Urinary bladder (tissue), 3 donors: ENCODE measurements at regions not wholly inside any gene's neighbourhood (a gene's known extent, or its start where the extent isn't known, plus 50 kb on each side); places are given as distances from the start of the nearest gene placed in this dataset.

Source experiments
- DNase-seq: peaks from one replicate; pipeline ENCODE4 v3.0.0-alpha.2; 2015; ENCODE audit errors: extremely low spot score
- H3K27ac ChIP-seq: one replicate; pipeline ENCODE4 v1.5.1; 2013; ENCODE audit warnings: low read depth, mild to moderate bottlenecking, moderate library complexity
- H3K36me3 ChIP-seq: one replicate; pipeline ENCODE4 v1.6.1; 2013; ENCODE audit warnings: mild to moderate bottlenecking, moderate library complexity; ENCODE audit not compliant: insufficient read depth
- H3K4me1 ChIP-seq: one replicate; pipeline ENCODE4 v1.6.1; 2013; ENCODE audit warnings: mild to moderate bottlenecking, moderate library complexity; ENCODE audit not compliant: insufficient read depth
- H3K4me3 ChIP-seq: one replicate; pipeline ENCODE4 v1.5.1; 2013; ENCODE audit warnings: low read depth, low read length
- WGBS: extraction: QIAGEN DNeasy Blood & Tissue Kit; methylation state at CpG from one replicate; pipeline ENCODE4 v1.1.7; 2013; 5-methylcytosine and 5-hydroxymethylcytosine counted together
- donor health status: healthy with polysubstance abuse.
- donor health status: healthy.

DNA sequence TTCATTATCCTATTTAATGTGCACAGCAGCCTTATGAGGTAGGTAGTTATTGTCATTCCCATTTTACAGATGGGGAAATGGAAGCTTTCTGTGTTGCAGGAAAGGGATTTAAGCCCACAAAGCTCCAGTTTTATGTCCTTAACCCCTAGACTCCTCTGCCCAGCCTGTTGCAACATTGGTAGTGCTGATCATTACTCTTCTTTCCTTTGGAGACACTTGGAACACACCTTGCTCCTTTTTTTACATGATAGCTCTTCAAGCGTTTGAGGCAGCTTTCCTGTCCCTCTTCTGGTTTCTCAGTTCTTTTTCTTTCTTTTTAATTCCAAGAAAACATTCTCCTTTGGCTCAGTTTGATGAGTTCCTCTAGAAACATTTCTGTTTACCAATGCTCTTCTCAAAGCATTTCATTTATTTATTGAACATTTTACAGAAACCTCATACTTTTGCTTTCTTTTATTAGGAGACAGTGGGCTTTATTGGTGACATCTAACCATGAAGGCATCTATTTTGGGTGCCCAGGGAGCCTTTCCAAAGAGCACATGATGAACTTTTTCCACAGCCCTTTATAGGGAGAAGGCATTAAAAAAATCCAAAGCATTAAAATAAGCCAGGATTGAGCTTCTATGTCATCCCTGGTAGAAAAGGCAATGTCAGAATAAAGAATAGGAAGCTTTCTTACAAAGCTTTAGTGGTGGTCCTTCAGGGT lies 218.0 kb downstream of the TMEM38B start:
- Histone ChIP-seq H3K27ac (no peak overlapping the region), H3K36me3 (peaks cover 2% of the 10 kb centered on the region), H3K4me3 (no peak overlapping the region), H3K4me1 (no peaks in the 10 kb centered on the region)
- 59% methylated on average over 1 of the region's 1 CpG for WGBS
- no peak for DNase-seq

GRCh38 chr9:105912863-105913516 lies 218.6 kb downstream of the TMEM38B start:
- no peak overlapping the region for H3K4me3 ChIP-seq
- WGBS, result 70% methylated on average over 8 of the region's 8 CpGs
- DNase-seq, result no peak
- no peak overlapping the region for H3K27ac ChIP-seq
- no peaks in the 10 kb centered on the region for H3K4me1 ChIP-seq
- peaks cover 2% of the 10 kb centered on the region for H3K36me3 ChIP-seq

DNA sequence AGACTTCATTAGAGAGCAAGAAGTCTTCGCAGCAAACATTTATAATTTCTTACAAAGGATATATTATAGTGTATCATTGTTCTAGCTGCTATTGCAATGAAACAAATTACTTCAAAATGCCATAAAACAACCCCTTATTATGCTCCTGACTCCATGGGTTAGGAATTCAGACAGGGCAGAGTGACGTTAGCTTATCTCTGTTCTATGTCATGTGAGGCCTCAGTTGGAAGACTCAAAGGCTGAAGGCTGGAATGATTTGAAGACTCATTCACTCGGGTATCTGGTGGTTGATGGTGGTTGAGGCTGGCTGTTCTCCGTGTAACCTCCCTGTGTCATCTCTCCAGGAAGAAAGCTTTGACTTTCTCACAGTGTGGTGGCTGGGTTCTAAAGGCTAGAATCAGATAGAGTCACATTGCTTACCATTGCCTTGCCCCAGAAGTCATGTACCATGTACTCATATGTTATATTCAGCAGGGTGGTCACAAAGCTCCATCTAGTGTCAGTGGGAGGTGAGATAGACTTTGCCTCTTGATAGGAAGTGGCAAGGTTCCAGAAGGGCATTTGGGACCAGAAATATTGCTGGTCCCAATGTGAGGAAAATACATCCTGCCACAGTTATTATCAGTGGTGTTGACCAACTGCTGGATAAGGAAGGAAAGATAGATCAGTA lies 226.9 kb downstream of the TMEM38B start:
- Histone ChIP-seq H3K36me3 (no peaks in the 10 kb centered on the region), H3K27ac (no peak overlapping the region), H3K4me1 (no peaks in the 10 kb centered on the region), H3K4me3 (no peak overlapping the region)
- no peak for DNase-seq
- 51% methylated on average over 4 of the region's 4 CpGs for WGBS

DNA sequence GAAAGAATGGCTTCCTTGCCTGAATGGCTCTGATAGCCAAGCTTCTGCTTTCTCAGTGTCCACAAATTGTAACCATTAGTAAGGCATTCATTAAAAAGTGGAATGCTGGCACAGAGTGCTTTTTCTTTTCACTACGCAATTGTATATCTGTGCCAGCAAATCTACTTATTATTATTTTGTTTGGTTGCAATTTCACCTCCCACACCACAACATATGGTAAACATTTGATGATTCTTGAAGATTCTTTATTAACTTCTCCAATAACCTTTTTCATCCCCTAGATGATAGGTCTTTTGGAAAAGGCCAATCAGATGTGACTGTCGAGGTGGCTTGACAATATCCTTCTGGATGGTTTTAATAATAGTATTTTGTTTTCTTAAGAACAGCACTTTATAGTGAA lies 234.1 kb downstream of the TMEM38B start:
- DNase-seq, result no peak
- Histone ChIP-seq H3K4me1 (no peaks in the 10 kb centered on the region), H3K4me3 (no peak overlapping the region), H3K27ac (no peak overlapping the region), H3K36me3 (no peaks in the 10 kb centered on the region)
- WGBS, result 82% methylated on average over 2 of the region's 2 CpGs

DNA sequence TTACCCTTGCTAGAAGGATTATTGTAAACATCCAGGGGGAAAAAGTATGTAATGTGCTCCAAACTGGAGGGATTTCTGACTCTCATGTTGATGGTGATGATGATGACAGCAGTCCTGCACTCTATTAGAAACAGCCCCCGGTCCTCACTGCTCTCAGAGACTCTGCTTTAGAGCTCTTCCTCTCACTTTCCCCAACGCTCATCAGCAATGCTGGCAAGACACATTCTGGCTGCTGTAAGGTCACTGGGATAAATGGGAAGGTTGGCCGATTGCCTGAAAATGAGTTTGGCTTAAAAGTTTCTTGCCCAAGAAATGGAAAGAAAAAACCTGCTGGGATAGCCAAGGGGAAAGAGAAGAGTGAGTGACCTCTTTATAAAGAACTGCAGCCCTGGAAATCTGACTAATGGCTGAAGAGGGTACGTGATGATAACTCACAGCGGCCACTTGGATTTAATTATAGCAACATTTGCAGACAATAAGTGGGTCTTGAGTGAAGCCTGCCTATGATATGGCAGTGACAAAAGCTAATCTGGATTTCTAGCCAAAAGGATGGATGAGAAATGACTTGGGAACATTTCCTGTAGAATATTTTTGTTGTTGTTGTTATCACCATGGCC lies 235.8 kb downstream of the TMEM38B start:
- 49% methylated on average over 5 of the region's 5 CpGs for WGBS
- Histone ChIP-seq H3K4me3 (no peak overlapping the region), H3K36me3 (no peaks in the 10 kb centered on the region), H3K4me1 (no peaks in the 10 kb centered on the region), H3K27ac (no peak overlapping the region)
- no peak for DNase-seq

- DNase-seq, result no peak
- H3K36me3 ChIP-seq, result no peaks in the 10 kb centered on the region
- H3K4me3 ChIP-seq, result no peak overlapping the region
- no peaks in the 10 kb centered on the region for H3K4me1 ChIP-seq
- no peak overlapping the region for H3K27ac ChIP-seq
Observed at GRCh38 chr9:105932276-105932675, 237.9 kb downstream of the TMEM38B start.

DNA sequence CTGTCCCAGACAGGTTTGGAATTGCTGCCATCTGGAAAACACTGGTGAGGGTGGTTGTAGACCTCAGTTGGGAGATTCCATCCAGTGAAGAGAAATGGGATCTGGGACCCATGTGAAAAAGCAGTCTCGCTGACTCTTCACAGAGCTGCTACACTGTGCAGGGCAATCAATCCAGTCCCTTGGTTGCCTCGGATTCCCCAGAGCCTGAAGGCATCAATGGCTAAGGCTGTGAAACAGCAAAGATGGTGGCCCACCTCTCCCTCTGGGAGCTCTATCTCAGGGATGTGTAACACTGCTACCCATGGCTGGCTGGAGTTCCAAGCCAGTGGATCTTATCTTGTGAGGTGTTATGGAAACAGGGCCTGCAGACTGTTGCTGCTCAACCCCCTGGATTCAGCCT lies 256.1 kb downstream of the TMEM38B start:
- no peak overlapping the region for H3K27ac ChIP-seq
- no peaks in the 10 kb centered on the region for H3K4me1 ChIP-seq
- no peak overlapping the region for H3K4me3 ChIP-seq
- 88% methylated on average over 2 of the region's 2 CpGs for WGBS
- no peaks in the 10 kb centered on the region for H3K36me3 ChIP-seq
- no peak for DNase-seq

DNA sequence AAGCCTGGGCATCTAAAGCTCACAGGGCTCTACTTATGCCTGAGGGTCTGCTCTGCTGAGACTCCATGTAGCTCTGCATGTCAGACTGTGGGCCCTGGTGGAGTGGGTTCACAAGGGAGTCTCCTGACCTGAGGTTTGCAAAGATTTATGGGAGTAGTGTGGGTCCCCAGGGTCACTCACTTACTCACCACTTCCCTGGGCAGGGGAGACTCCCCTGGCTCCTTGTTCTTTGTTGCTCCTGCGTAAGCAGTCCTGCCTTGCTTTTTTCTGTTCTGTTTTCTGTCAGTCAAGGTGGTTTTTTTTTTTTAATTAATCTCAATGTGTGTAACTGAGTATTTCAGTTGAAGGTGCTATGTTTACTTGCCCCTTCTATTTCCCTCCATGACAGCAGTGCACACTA lies 256.6 kb downstream of the TMEM38B start:
- 97% methylated on average over 1 of the region's 1 CpG for WGBS
- DNase-seq, result no peak
- no peak overlapping the region for H3K4me3 ChIP-seq
- no peak overlapping the region for H3K27ac ChIP-seq
- no peaks in the 10 kb centered on the region for H3K4me1 ChIP-seq
- H3K36me3 ChIP-seq, result no peaks in the 10 kb centered on the region

- H3K4me1 ChIP-seq, result no peaks in the 10 kb centered on the region
- DNase-seq, result no peak
- H3K27ac ChIP-seq, result no peak overlapping the region
- WGBS, result 71% methylated on average over 1 of the region's 1 CpG
- no peak overlapping the region for H3K4me3 ChIP-seq
- no peaks in the 10 kb centered on the region for H3K36me3 ChIP-seq
Observed at GRCh38 chr9:105954517-105954916, 260.2 kb downstream of the TMEM38B start.

DNA sequence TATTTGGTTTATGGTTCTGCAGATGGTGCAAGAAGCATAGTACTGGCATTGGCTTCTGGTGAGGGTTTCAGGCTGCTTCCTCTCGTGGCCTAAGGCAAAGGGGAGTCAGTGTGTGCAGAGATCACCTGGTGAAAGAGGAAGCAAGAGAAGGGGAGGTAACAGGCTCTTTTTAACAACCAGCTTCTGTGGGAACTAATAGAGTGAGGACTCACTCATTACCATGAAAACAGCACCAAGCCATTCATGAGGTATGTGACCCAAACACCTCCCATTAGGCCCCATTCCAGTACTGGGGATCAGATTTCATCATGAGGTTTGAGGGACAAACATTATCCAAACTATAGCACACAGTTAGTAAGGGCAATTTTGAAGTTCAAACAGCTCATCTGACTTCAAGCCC lies 263.5 kb downstream of the TMEM38B start:
- H3K4me3 ChIP-seq, result no peak overlapping the region
- no peak for DNase-seq
- no peaks in the 10 kb centered on the region for H3K36me3 ChIP-seq
- H3K27ac ChIP-seq, result no peak overlapping the region
- no peaks in the 10 kb centered on the region for H3K4me1 ChIP-seq
- 75% methylated on average over 1 of the region's 1 CpG for WGBS

GRCh38 chr9:105958587-105958986 lies 264.2 kb downstream of the TMEM38B start:
- Histone ChIP-seq H3K27ac (no peak overlapping the region), H3K4me3 (no peak overlapping the region), H3K36me3 (no peaks in the 10 kb centered on the region), H3K4me1 (no peaks in the 10 kb centered on the region)
- no peak for DNase-seq
- 84% methylated on average over 3 of the region's 3 CpGs for WGBS

DNA sequence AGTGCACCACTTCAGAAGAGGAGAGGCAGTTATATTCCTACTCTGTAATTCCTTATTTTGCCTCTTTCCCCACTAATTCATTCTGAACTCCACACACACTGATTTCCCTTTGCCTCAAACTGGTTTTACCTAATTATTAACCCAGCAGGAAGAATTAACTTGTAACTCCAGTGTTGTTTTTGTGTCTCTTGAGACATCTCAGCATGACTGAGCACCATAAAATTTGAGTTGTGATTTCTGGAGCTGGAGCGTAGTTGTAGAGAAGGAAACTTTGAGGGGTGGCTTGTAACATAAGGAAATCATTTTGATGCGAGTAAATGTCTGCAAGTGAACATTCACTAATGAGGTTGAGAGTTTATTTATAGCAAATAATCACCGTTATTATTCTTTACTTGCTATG lies 265.2 kb downstream of the TMEM38B start:
- H3K27ac ChIP-seq, result no peak overlapping the region
- H3K4me1 ChIP-seq, result no peaks in the 10 kb centered on the region
- WGBS, result 58% methylated on average over 3 of the region's 3 CpGs
- no peaks in the 10 kb centered on the region for H3K36me3 ChIP-seq
- no peak overlapping the region for H3K4me3 ChIP-seq
- no peak for DNase-seq

- Histone ChIP-seq H3K36me3 (no peaks in the 10 kb centered on the region), H3K27ac (no peak overlapping the region), H3K4me3 (no peak overlapping the region), H3K4me1 (no peaks in the 10 kb centered on the region)
- 72% methylated on average over 4 of the region's 4 CpGs for WGBS
- no peak for DNase-seq
Observed at GRCh38 chr9:105963343-105964099, 269.2 kb downstream of the TMEM38B start.
